Tibial nerve (tissue), 4 donors: ENCODE measurements at regions not wholly inside any gene's neighbourhood (a gene's known extent, or its start where the extent isn't known, plus 50 kb on each side); places are given as distances from the start of the nearest gene placed in this dataset.

ENCODE experiments used
- DNase-seq, 2 donors: peaks; one replicate each; pipeline ENCODE4 v3.0.0-alpha.2; 2019; ENCODE audit warnings: low spot score in 2 of 2
- H3K27ac ChIP-seq, 4 donors: fragments of 200-600 bp; sonication (generic) in 3 of 4; one replicate each; pipeline ENCODE4 v1.5.1; 2017 to 2019; ENCODE audit warnings: mild to moderate bottlenecking in 1 of 4
- H3K27me3 ChIP-seq, 2 donors: fragments of 200-600 bp; sonication (generic) in 1 of 2; one replicate each; pipeline versions ENCODE4 v1.5.1 to v1.6.0; 2017 to 2019
- H3K36me3 ChIP-seq, 3 donors: fragments of 200-600 bp; sonication (generic); one replicate each; pipeline ENCODE4 v1.5.1; 2018 to 2019
- H3K4me1 ChIP-seq, 4 donors: fragments of 200-600 bp; sonication (generic) in 3 of 4; one replicate each; pipeline ENCODE4 v1.5.1; 2017 to 2019
- H3K4me3 ChIP-seq, 4 donors: fragments of 200-600 bp; sonication (generic) in 3 of 4; one replicate each; pipeline ENCODE4 v1.5.1; 2017 to 2019; ENCODE audit warnings: mild to moderate bottlenecking in 1 of 4, moderate library complexity in 1 of 4
- H3K9me3 ChIP-seq, 4 donors: fragments of 200-600 bp; sonication (generic) in 3 of 4; one replicate each; pipeline ENCODE4 v1.5.1; 2017 to 2019
- CTCF ChIP-seq, 5 experiments: fragments of 200-600 bp in 3 of 5; fragments of 450-650 bp in 2 of 5; sonication (generic) in 3 of 5; IDR thresholded peaks; one replicate each; pipeline ENCODE4 v1.5.1; 2016 to 2019; ENCODE audit warnings: antibody characterized with exemption in 5 of 5, mild to moderate bottlenecking in 3 of 5, moderate library complexity in 2 of 5
- EP300 ChIP-seq, 2 donors: sonication (generic); formaldehyde crosslinking; IDR thresholded peaks; one replicate each; pipeline ENCODE4 v1.6.1; 2017; ENCODE audit warnings: antibody characterized with exemption in 2 of 2, mild to moderate bottlenecking in 1 of 2
- POLR2A ChIP-seq, 2 donors: fragments of 450-650 bp; IDR thresholded peaks; one replicate each; pipeline ENCODE4 v1.6.1; 2017; ENCODE audit warnings: antibody characterized with exemption in 2 of 2, mild to moderate bottlenecking in 2 of 2, moderate library complexity in 2 of 2
- WGBS, 2 donors: methylation state at CpG; one replicate each; pipeline ENCODE4 v1.1.5; 2018; 5-methylcytosine and 5-hydroxymethylcytosine counted together

- 20 to 21% methylated on average over 4 of the region's 4 CpGs for WGBS, 2 donors
- Histone ChIP-seq H3K9me3 (no peaks in the 10 kb centered on the region), H3K4me1 (no peaks in the 10 kb centered on the region), H3K27ac (no peak overlapping the region), H3K27me3 (no peaks in the 10 kb centered on the region), H3K36me3 (no peaks in the 10 kb centered on the region), H3K4me3 (no peak overlapping the region)
- DNase-seq: no peak
- TF ChIP-seq CTCF (IDR thresholded peaks at IDR 0.05): no peak
- no peak for TF ChIP-seq POLR2A (IDR thresholded peaks at IDR 0.05)
- no peak for TF ChIP-seq EP300 (IDR thresholded peaks at IDR 0.05)
Measured at GRCh38 chr2:125581557-125581956, 1074.4 kb upstream of the GYPC start.

- H3K27ac ChIP-seq: no peak overlapping the region
- no peak for TF ChIP-seq POLR2A (IDR thresholded peaks at IDR 0.05)
- TF ChIP-seq CTCF (IDR thresholded peaks at IDR 0.05): no peak
- no peak for TF ChIP-seq EP300 (IDR thresholded peaks at IDR 0.05)
- no peaks in the 10 kb centered on the region for H3K36me3 ChIP-seq
- H3K27me3 ChIP-seq: no peaks in the 10 kb centered on the region
- no peak for DNase-seq
- H3K4me1 ChIP-seq: no peaks in the 10 kb centered on the region
- no peak overlapping the region for H3K4me3 ChIP-seq
- H3K9me3 ChIP-seq: no peaks in the 10 kb centered on the region
- 36 to 48% methylated on average over 1 of the region's 1 CpG for WGBS, 2 donors
Measured at GRCh38 chr2:125582516-125582915, 1073.4 kb upstream of the GYPC start.

- H3K4me3 ChIP-seq: no peak overlapping the region
- DNase-seq: no peak
- no peaks in the 10 kb centered on the region for H3K9me3 ChIP-seq
- TF ChIP-seq EP300 (IDR thresholded peaks at IDR 0.05) (no peak), CTCF (IDR thresholded peaks at IDR 0.05) (no peak), POLR2A (IDR thresholded peaks at IDR 0.05) (no peak)
- no peaks in the 10 kb centered on the region for H3K27me3 ChIP-seq
- H3K36me3 ChIP-seq: no peaks in the 10 kb centered on the region
- no peaks in the 10 kb centered on the region for H3K4me1 ChIP-seq
- WGBS, 2 donors: 32 to 33% methylated on average over 1 of the region's 1 CpG
- H3K27ac ChIP-seq: no peak overlapping the region
Measured at GRCh38 chr2:125584732-125585131, 1071.2 kb upstream of the GYPC start.

- Histone ChIP-seq H3K27ac (no peak overlapping the region), H3K36me3 (no peaks in the 10 kb centered on the region), H3K27me3 (no peaks in the 10 kb centered on the region), H3K9me3 (peaks cover 0 to 5% (median 0%) of the 10 kb centered on the region in 4 donors), H3K4me1 (no peaks in the 10 kb centered on the region), H3K4me3 (no peak overlapping the region)
- WGBS, 2 donors: 89 to 94% methylated on average over 1 of the region's 1 CpG
- DNase-seq: no peak
- TF ChIP-seq EP300 (IDR thresholded peaks at IDR 0.05) (no peak), CTCF (IDR thresholded peaks at IDR 0.05) (no peak), POLR2A (IDR thresholded peaks at IDR 0.05) (no peak)
Measured at GRCh38 chr2:125588780-125589179, 1067.2 kb upstream of the GYPC start.

GRCh38 chr2:125591954-125592353, 1064.0 kb upstream of the GYPC start:
- Histone ChIP-seq H3K27ac (no peak overlapping the region), H3K4me3 (no peak overlapping the region), H3K36me3 (no peaks in the 10 kb centered on the region), H3K27me3 (no peaks in the 10 kb centered on the region), H3K4me1 (no peaks in the 10 kb centered on the region), H3K9me3 (peaks cover 0 to 5% (median 0%) of the 10 kb centered on the region in 4 donors)
- TF ChIP-seq EP300 (IDR thresholded peaks at IDR 0.05) (no peak), POLR2A (IDR thresholded peaks at IDR 0.05) (no peak), CTCF (IDR thresholded peaks at IDR 0.05) (no peak)
- no peak for DNase-seq
- WGBS, 2 donors: 58 to 75% methylated on average over 4 of the region's 4 CpGs
